Islet precursor cell (in vitro differentiated cells): ENCODE measurements at regions not wholly inside any gene's neighbourhood (a gene's known extent, or its start where the extent isn't known, plus 50 kb on each side); places are given as distances from the start of the nearest gene placed in this dataset.

Experiments used
- DNase-seq: peaks from one replicate; pipeline ENCODE4 v3.0.0-alpha.2; 2018

- no peak for DNase-seq
Measured at GRCh38 chr14:61847861-61848260, 85.6 kb downstream of the SNAPC1 start.

GRCh38 chr14:61854898-61855297 is 92.7 kb downstream of the SNAPC1 start:
- no peak for DNase-seq

- DNase-seq = peak; percentile 70
Measured at GRCh38 chr14:61860294-61860918, 98.2 kb downstream of the SNAPC1 start.

GRCh38 chr14:61861320-61861865 is 99.2 kb downstream of the SNAPC1 start:
- no peak for DNase-seq

GRCh38 chr14:61864329-61864898 is 102.2 kb downstream of the SNAPC1 start:
- DNase-seq = no peak

- no peak for DNase-seq
Measured at GRCh38 chr14:61866932-61867920, 105.0 kb downstream of the SNAPC1 start.

GRCh38 chr14:61868846-61869245 is 106.6 kb downstream of the SNAPC1 start:
- no peak for DNase-seq

- DNase-seq = no peak
Measured at GRCh38 chr14:61870163-61870562, 107.9 kb downstream of the SNAPC1 start.

- DNase-seq = no peak
Measured at GRCh38 chr14:61872452-61872851, 110.2 kb downstream of the SNAPC1 start.

GRCh38 chr14:61875483-61875882 is 113.3 kb downstream of the SNAPC1 start:
- DNase-seq = no peak

- no peak for DNase-seq
Measured at GRCh38 chr14:61876362-61877034, 114.3 kb downstream of the SNAPC1 start.

GRCh38 chr14:61877035-61877390 is 114.8 kb downstream of the SNAPC1 start:
- no peak for DNase-seq

- DNase-seq = no peak
Measured at GRCh38 chr14:61877768-61878167, 115.5 kb downstream of the SNAPC1 start.

- DNase-seq = no peak
Measured at GRCh38 chr14:61878931-61879330, 116.7 kb downstream of the SNAPC1 start.

- DNase-seq = no peak
Measured at GRCh38 chr14:61881046-61881445, 118.8 kb downstream of the SNAPC1 start.

GRCh38 chr14:61884711-61885110 is 122.5 kb downstream of the SNAPC1 start:
- DNase-seq = no peak

- DNase-seq = no peak
Measured at GRCh38 chr14:61885203-61885961, 123.2 kb downstream of the SNAPC1 start.

GRCh38 chr14:61887628-61888027 is 125.4 kb downstream of the SNAPC1 start:
- no peak for DNase-seq

GRCh38 chr14:61889914-61890351 is 127.7 kb downstream of the SNAPC1 start:
- no peak for DNase-seq

- peak; percentile 59 for DNase-seq
Measured at GRCh38 chr14:61891170-61891569, 128.9 kb downstream of the SNAPC1 start.

- no peak for DNase-seq
Measured at GRCh38 chr14:61891810-61892209, 129.6 kb downstream of the SNAPC1 start.

- DNase-seq = no peak
Measured at GRCh38 chr14:61893371-61893940, 131.2 kb downstream of the SNAPC1 start.
